Epithelial cell of proximal tubule (primary cell): ENCODE measurements at regions not wholly inside any gene's neighbourhood (a gene's known extent, or its start where the extent isn't known, plus 50 kb on each side); places are given as distances from the start of the nearest gene placed in this dataset.
A peak's percentile ranks its signal among the peaks of the same experiment; 100 is the strongest.

Experiments
- DNase-seq: peaks from one replicate; pipeline ENCODE4 v3.0.0-alpha.2; 2011; ENCODE audit warnings: low read depth
- H3K4me3 ChIP-seq: 2 replicates; pipeline ENCODE4 v1.5.1; 2011; ENCODE audit warnings: low read depth, mild to moderate bottlenecking, low read length
- TF ChIP-seq, protein P1 (sequence below): conservative IDR thresholded peaks from 2 replicates; pipeline ENCODE4 v1.5.1; 2012; ENCODE audit warnings: low read depth, mild to moderate bottlenecking, low read length

DNA sequence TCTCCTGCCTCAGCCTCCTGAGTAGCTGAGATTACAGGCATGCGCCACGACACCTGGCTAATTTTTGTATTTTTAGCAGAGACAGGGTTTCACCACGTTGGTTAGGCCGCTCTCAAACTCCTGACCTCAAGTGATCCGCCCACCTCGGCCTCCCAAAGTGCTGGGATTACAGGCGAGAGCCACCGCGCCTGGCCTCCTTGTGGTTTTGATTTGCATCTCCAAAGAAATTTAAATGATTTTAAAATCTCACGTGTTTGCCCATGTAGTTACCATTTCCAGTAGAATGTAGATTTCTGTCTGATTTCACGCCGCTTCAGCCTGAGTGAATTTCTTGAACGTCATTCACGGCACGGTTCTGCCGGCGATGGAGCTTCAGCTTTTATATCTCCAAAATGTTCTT, 55.8 kb downstream of the IGF2 start:
- no peak for DNase-seq
- no peak overlapping the region for H3K4me3 ChIP-seq
- TF ChIP-seq, protein P1, sequence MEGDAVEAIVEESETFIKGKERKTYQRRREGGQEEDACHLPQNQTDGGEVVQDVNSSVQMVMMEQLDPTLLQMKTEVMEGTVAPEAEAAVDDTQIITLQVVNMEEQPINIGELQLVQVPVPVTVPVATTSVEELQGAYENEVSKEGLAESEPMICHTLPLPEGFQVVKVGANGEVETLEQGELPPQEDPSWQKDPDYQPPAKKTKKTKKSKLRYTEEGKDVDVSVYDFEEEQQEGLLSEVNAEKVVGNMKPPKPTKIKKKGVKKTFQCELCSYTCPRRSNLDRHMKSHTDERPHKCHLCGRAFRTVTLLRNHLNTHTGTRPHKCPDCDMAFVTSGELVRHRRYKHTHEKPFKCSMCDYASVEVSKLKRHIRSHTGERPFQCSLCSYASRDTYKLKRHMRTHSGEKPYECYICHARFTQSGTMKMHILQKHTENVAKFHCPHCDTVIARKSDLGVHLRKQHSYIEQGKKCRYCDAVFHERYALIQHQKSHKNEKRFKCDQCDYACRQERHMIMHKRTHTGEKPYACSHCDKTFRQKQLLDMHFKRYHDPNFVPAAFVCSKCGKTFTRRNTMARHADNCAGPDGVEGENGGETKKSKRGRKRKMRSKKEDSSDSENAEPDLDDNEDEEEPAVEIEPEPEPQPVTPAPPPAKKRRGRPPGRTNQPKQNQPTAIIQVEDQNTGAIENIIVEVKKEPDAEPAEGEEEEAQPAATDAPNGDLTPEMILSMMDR = no peak

DNA sequence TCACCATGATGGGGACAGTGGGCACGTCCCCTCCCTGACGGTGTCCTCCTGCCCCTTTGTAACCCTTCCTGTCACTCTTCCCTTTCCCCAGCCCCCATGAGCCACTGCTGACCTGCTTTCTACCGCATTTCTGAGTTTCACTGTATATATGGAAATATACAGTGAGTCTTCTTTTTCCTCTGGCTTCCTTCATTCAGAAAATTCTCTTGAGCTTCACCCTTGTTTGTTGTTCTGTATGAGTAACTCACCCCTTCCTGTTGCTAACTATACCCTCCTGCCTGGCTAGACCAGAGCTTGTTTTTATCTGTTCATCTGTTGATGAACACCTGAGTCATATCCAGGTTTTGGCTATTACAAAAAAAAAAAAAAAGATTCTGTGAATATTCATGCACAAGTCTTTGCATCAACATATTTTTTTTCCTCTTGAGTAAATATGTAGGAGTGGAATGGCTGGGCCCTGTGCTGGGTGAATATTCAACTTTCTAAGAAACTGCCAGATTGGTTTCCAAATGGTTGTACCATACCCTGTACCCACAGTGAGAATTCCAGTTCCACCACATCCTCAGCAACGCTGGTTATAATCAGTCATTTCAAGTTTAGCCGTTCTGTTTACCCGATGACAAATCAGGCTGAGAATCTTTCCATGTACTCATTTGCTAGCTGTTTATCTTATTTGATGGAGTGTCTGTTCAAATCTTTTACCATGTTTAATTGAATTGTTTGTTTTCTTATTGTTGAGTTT, 62.0 kb downstream of the IGF2 start:
- no peak overlapping the region for H3K4me3 ChIP-seq
- peak; percentile 32 for DNase-seq
- TF ChIP-seq, protein P1 = no peak

DNA sequence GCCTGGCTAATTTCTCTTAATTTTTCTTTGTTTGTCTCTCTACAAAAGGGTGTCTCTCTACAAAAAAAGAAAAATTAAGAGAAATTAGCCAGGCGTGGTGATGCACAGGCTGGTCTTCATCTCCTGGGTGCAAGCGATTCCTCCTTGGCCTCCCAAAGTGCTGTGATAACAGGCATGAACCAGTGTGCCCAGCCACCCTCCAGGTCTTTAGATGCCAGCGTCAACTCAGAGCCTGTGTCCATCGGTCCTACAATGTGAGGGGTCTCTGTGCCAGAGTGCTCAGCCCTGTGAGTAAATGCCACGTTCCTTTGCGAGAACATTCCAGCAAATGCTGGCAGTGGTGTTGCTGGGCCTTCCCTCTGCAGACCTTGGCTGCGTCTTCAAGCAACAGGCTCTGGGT, 62.7 kb downstream of the IGF2 start:
- no peak for DNase-seq
- TF ChIP-seq, protein P1 = no peak
- H3K4me3 ChIP-seq = no peak overlapping the region

DNA sequence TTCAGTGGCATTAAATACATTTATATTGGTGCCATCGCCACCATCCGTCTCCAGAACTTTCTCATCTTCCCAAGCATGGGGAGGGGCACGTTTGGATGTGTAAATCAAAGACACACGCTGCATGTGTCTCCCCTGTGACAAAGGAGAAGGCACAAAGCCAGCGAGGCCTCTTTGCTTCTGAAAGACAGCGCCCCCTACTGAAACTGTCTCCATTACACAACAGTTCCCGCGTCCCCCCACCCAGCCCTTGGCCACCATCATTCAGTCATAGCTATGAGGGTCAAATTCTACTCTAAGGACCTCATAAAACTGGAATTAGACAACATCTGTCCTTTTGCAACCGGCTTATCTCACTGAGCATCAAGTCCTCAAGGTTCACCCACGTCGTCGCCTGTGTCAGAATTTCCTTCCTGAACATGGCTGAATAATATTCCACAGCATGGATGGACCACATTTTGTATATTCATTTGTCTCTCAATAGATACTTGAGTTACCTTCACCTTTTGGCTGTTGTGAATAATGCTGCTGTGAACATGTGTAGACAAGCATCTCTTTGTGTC, 64.8 kb downstream of the IGF2 start:
- TF ChIP-seq, protein P1 = peak; percentile 36
- no peak overlapping the region for H3K4me3 ChIP-seq
- DNase-seq = no peak

DNA sequence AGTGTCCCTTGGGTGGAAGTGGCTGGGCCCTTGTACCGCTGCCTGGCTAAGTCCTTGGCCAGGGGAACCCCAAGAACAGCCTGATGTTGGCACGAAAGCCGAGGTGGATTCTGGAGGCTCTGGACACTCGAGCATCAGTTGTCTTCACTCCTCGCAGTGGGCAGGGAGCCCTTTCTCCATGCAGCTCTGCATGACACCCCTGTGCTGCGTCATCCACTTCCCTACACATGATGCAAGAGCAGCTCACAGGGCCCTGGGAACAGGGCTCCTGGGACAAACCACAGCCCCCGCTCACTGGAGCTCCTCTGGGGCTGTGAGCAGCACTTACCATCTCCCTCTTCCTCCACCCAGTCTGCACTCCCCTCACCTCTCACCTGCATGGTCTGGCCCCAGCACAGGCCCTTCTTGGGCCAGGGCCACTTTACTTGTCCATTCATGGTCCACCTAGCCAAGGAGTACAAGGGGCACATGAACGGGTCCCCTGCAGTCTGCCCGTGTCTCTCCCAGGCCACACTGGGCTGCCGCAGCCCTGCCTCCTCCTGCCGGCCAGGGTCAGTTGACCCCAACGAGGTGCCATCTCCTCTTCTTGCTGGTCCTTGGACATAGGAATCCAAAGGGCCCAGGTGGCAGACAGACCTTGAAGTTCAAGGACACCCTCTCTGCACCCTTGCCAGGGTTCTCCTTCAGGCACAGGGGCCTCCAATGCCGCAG, 66.5 kb downstream of the IGF2 start:
- TF ChIP-seq, protein P1 = no peak
- H3K4me3 ChIP-seq = no peak overlapping the region
- DNase-seq = no peak

DNA sequence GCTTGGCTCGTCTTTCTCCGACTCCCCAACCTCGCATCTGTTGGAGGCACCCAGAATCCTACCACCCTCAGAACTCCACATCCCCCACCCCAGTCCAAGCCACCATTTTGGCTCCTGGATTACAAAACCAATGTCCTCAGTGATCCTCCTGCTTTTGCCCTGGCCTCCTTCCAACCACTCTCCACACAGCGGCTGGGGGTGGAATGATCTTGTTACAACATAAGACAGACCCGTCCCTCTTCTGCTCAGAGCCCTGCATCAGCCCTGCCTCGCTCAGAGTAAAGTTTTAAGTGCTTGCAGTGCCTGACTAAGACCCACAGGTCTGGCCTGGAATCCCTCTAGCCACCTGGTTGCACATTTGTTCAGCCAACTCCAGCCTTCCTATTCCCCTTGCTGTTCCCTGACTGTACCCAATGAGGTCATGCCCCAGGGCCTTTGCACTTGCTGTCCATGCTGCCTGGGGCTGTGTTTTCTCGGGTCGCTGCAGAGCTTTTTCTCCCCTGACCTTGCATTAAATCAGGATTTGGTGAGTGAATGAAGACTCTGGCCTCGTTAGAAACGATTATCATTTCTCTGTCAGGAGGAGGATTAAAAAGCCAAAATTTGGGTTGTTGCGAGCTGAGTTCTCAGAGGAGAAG, 67.3 kb downstream of the IGF2 start:
- DNase-seq = no peak
- TF ChIP-seq, protein P1 = no peak
- no peak overlapping the region for H3K4me3 ChIP-seq
